SJSA1 (cell line): ENCODE measurements at regions not wholly inside any gene's neighbourhood (a gene's known extent, or its start where the extent isn't known, plus 50 kb on each side); places are given as distances from the start of the nearest gene placed in this dataset.

Experiments
- DNase-seq, 2 experiments: peaks; one replicate each; pipeline ENCODE4 v3.0.0-alpha.2; 2015 to 2020; ENCODE audit warnings: low spot score in 2 of 2, low read depth in 1 of 2
- H3K27ac ChIP-seq: fragments of 250-450 bp; sonication (Bioruptor Pico); 2 replicates; pipeline ENCODE4 v1.5.1; 2020; ENCODE audit warnings: mild to moderate bottlenecking, moderate library complexity
- H3K27me3 ChIP-seq: fragments of 250-450 bp; sonication (Bioruptor Pico); replicated peaks from 2 replicates; pipeline ENCODE4 v1.5.1; 2020; ENCODE audit warnings: mild to moderate bottlenecking, moderate library complexity
- H3K36me3 ChIP-seq: fragments of 250-450 bp; sonication (Bioruptor Pico); 2 replicates; pipeline ENCODE4 v1.5.1; 2020; ENCODE audit warnings: mild to moderate bottlenecking
- H3K4me1 ChIP-seq: fragments of 250-450 bp; sonication (Bioruptor Pico); replicated peaks from 2 replicates; pipeline ENCODE4 v1.6.1; 2021; ENCODE audit warnings: mild to moderate bottlenecking
- H3K4me3 ChIP-seq: fragments of 250-450 bp; sonication (Bioruptor Pico); 2 replicates; pipeline ENCODE4 v1.5.1; 2020; ENCODE audit warnings: mild to moderate bottlenecking
- H3K9me3 ChIP-seq: fragments of 250-450 bp; sonication (Bioruptor Pico); replicated peaks from 2 replicates; pipeline ENCODE4 v1.5.1; 2020; ENCODE audit warnings: mild to moderate bottlenecking

DNA sequence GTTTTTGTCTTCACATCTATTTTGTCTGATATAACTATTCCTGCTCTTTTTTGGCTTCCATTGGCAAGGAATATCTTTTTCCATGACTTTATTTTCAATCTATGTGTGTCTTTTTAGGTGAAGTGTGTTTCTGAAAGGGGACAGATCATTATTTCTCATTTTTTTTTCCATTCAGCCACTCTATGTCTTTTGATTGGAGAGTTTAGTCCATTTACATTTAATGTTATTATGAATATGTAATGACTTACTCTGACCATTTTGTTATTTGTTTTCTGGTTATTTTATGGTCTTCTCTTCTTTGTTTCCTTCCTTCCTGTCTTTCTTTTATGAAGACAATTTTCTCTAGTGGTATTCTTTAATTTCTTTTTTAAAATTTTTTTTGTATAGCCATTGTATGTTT, 178.6 kb upstream of the CNTN5 start:
- H3K4me3 ChIP-seq, result no peak overlapping the region
- H3K27ac ChIP-seq, result no peak overlapping the region
- no peak for DNase-seq
- H3K4me1 ChIP-seq, result no peaks in the 10 kb centered on the region
- H3K9me3 ChIP-seq, result no peaks in the 10 kb centered on the region
- H3K36me3 ChIP-seq, result no peaks in the 10 kb centered on the region
- no peaks in the 10 kb centered on the region for H3K27me3 ChIP-seq

DNA sequence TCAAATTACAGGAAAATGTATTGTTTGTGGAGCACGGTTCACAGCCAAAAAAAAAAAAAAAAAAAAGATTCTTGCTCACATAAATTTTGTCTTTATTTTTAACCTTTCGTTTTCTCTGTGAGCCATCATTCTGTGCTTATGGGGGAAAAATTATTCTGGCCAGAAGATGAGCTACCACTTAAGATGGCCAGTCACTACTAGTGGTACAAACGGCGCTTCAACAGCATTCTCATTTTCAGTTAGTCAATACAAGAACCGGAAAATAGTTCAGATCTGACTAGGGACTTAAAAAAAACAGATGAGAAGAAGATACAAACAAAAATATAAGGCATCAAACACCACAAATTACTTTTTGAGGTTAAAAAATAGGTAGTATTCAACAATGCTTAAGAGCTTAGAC, 158.6 kb upstream of the CNTN5 start:
- Histone ChIP-seq H3K27me3 (no peaks in the 10 kb centered on the region), H3K4me3 (no peak overlapping the region)
- DNase-seq, result no peak

DNA sequence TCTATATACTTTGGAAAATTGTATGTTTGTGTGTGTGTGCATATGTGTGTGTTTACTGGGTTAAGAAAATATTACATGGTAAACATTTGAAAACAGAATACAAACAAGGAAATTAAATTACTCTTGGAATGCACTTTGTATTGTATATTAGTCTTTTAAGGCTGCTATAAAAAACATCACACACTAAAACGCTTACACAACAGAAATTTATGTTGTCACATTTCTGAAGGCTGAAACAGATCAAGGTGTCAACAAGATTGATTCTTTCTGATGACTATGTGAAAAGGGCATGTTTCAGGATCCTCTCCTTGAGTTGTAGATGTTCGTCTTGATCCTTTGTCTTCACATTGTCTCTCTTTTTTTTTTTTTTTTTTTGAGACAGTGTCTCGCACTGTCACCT, 149.1 kb upstream of the CNTN5 start:
- H3K4me1 ChIP-seq, result no peaks in the 10 kb centered on the region
- no peak overlapping the region for H3K4me3 ChIP-seq
- H3K36me3 ChIP-seq, result no peaks in the 10 kb centered on the region
- H3K9me3 ChIP-seq, result no peaks in the 10 kb centered on the region
- no peak for DNase-seq
- H3K27me3 ChIP-seq, result no peaks in the 10 kb centered on the region
- no peak overlapping the region for H3K27ac ChIP-seq

More for the DNA sequence above, 158.6 kb upstream of the CNTN5 start:
- H3K9me3 ChIP-seq, result no peaks in the 10 kb centered on the region
- no peaks in the 10 kb centered on the region for H3K4me1 ChIP-seq
- H3K36me3 ChIP-seq, result no peaks in the 10 kb centered on the region
- no peak overlapping the region for H3K27ac ChIP-seq

DNA sequence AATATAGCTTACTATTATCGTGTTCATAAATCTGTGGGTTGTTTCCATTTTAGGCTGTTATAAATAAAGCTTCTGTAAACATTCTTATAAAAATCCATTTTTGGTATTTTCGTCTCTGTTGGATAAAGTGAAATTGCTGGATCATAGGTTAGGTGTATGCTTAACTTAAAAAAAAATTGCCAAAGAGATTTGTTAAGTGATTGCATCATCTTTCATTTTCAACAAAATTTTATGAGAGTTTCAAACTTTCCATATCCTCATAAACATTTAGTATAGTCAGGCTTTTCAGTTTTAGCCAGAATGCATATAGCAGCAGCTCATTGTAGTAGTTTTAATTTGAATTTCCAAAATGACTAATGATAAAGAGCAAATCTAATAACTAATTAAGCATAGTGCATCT, 146.7 kb upstream of the CNTN5 start:
- no peaks in the 10 kb centered on the region for H3K27me3 ChIP-seq
- no peak overlapping the region for H3K27ac ChIP-seq
- H3K9me3 ChIP-seq, result no peaks in the 10 kb centered on the region
- H3K4me1 ChIP-seq, result no peaks in the 10 kb centered on the region
- no peaks in the 10 kb centered on the region for H3K36me3 ChIP-seq
- no peak overlapping the region for H3K4me3 ChIP-seq
- DNase-seq, result no peak

DNA sequence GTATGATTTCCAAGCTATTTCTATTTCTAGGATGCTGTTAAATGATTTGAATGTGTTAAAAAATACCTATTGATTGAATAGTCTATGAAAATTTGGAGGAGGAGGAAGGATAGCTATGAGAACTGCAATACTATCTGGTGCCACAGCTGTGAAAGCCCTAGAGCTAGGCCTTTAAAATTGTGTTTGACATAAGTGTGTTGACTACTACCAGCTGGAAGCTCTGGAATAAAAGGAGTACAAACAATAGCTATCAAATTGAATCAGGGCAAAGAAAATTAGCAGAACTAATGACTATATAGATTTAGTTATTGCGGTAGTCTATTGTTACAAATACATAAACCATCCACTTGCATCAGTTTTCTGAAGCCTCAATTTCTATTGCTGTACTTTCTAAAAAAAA, 124.8 kb upstream of the CNTN5 start:
- no peak for DNase-seq
- H3K36me3 ChIP-seq, result no peaks in the 10 kb centered on the region

DNA sequence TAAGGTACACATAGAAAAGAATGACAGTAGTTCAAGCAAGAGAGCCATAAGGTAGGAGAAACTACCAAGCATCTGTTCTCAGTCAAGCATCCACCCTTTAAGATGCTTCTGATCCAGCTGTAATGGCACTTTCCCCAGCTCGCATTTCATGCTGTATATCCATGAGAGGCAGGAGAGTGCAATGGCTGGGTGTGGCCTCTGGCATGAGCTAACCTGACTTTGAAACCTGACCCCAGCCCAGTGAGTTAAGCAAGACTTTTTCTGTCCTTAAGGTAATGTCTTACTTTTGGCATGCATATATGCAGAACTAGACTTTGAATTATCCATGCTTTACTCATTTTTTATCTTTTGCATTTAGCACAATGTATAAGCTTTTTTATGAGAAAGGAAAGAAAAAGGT, 79.8 kb upstream of the CNTN5 start:
- DNase-seq, result no peak
- Histone ChIP-seq H3K36me3 (no peaks in the 10 kb centered on the region), H3K9me3 (no peaks in the 10 kb centered on the region), H3K4me1 (no peaks in the 10 kb centered on the region), H3K4me3 (no peak overlapping the region), H3K27me3 (no peaks in the 10 kb centered on the region), H3K27ac (no peak overlapping the region)

More for the DNA sequence above, 124.8 kb upstream of the CNTN5 start:
- Histone ChIP-seq H3K27ac (no peak overlapping the region), H3K27me3 (no peaks in the 10 kb centered on the region), H3K9me3 (no peaks in the 10 kb centered on the region), H3K4me1 (no peaks in the 10 kb centered on the region), H3K4me3 (no peak overlapping the region)

DNA sequence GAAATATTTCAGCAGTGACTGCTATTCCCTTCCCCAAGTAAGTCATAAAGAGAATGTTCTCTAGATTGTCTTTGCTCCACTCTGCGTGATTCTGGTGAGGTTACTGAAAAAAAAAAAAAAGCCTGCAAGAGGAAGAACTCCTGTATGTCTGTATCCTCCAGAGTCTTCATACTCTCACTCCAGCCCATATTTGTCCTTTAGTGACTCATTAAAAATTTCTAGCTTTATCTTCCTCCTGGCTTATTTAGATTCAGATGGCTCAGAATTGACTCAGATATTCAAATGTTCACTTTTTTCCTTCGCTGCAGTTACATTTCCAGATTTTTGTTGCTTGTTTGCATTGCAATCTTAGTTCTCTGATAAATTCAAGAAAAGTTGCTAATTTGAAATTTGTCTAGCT, 76.3 kb upstream of the CNTN5 start:
- H3K4me3 ChIP-seq, result no peak overlapping the region
- no peaks in the 10 kb centered on the region for H3K4me1 ChIP-seq
- no peaks in the 10 kb centered on the region for H3K9me3 ChIP-seq
- no peaks in the 10 kb centered on the region for H3K27me3 ChIP-seq
- no peaks in the 10 kb centered on the region for H3K36me3 ChIP-seq
- DNase-seq, result no peak
- H3K27ac ChIP-seq, result no peak overlapping the region

DNA sequence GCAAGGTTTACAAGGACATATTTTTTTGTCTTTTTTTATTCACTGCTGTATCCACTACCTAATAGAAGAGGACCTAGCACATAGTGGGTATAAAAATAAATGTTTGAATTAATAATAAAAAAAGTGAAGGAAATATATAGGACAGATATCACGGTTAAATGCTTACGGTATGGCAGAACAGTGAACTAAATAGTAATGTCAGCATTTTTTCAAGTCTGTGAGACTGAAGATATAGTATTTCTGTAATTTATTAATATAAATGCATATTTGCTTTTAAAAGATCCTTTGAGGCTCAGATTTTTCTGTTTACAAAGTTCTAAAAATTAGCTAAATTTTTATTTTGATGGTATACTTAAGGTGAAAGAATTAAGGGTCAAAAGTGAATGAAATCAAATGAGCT, 68.6 kb upstream of the CNTN5 start:
- Histone ChIP-seq H3K4me3 (no peak overlapping the region), H3K27me3 (no peaks in the 10 kb centered on the region), H3K27ac (no peak overlapping the region), H3K4me1 (no peaks in the 10 kb centered on the region), H3K9me3 (no peaks in the 10 kb centered on the region), H3K36me3 (no peaks in the 10 kb centered on the region)
- no peak for DNase-seq

DNA sequence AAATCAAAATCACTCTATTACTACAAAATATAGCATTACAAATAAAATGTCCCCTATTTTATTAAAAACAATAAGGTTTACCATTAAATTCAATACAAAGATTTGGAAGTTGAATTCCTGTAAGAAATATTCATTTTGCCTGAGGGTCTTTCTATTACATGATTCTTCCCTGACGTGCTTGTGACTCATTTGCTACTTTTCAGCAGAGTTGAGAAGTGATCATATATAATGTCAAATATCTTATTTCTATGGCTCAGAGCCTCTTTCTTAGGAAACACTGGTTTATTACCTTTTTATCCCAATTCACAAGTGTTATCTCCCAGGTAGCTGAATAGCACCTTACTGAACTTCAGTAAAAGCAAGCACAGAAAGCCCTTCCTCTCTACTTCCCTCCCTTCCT, 65.2 kb upstream of the CNTN5 start:
- no peak overlapping the region for H3K4me3 ChIP-seq
- no peak overlapping the region for H3K27ac ChIP-seq
- H3K36me3 ChIP-seq, result no peaks in the 10 kb centered on the region
- H3K9me3 ChIP-seq, result no peaks in the 10 kb centered on the region
- DNase-seq, result no peak
- H3K27me3 ChIP-seq, result no peaks in the 10 kb centered on the region
- no peaks in the 10 kb centered on the region for H3K4me1 ChIP-seq

DNA sequence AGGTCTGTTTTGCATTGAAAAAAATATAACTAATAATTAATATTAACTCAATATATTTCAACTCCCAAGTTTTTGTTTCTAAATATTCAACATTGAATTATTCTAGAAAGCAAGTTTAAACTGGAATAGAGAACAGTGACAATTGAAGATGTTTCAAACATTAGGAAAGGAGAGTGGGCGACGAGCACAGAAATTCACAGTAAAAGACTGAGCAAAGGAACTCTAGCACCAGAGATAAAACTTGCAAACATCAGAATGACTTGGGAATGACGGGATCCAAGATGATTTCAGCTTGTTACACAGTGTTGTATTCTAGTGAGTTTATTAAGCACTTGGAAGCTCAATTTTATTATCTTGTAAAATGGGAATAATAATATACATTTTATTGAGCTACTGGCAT, 56.6 kb upstream of the CNTN5 start:
- H3K4me3 ChIP-seq, result no peak overlapping the region
- no peaks in the 10 kb centered on the region for H3K4me1 ChIP-seq
- no peak for DNase-seq
- no peaks in the 10 kb centered on the region for H3K27me3 ChIP-seq
- no peaks in the 10 kb centered on the region for H3K36me3 ChIP-seq
- no peaks in the 10 kb centered on the region for H3K9me3 ChIP-seq
- no peak overlapping the region for H3K27ac ChIP-seq

DNA sequence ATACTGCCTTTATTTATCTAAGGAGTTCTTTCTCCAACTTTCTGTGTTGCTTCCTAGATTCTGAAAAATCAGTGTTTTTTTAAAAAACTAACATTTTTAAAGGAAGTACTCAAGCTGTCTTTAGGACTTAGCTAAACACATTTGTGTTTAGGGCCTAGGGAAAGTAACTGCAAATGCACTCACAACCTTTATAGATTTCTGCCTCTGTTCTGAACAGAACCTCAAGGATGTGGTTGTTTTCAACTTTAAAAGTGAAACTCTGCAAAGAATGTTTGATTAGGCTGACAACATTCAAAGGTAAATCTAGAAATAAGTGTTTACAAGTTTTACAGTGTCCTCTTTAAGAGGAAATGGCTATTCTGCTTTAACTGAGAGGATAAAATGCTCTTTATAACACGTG, 55.4 kb upstream of the CNTN5 start:
- Histone ChIP-seq H3K27me3 (no peaks in the 10 kb centered on the region), H3K4me3 (no peak overlapping the region)

DNA sequence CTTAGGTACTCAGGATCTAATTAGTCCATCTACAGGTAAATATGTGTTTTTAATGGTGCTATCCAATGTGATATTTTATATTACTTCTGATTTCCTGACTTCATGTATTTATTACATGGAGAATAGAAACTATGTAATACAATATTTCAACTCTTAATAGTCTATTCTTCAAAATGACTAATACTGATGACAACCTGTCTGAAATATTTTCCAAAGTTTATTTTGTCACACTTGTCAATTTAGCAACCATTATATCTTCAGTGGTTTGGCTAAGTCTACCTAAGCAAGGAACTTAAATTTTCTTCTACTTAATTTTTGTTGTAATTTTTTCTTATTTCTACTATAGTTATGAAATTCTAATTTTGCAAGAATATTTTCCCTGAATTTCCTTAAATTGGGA, 55.0 kb upstream of the CNTN5 start:
- no peaks in the 10 kb centered on the region for H3K4me1 ChIP-seq
- H3K9me3 ChIP-seq, result no peaks in the 10 kb centered on the region
- no peak for DNase-seq
- no peak overlapping the region for H3K27ac ChIP-seq
- no peaks in the 10 kb centered on the region for H3K36me3 ChIP-seq
- no peaks in the 10 kb centered on the region for H3K27me3 ChIP-seq
- H3K4me3 ChIP-seq, result no peak overlapping the region

More for the DNA sequence above, 55.4 kb upstream of the CNTN5 start:
- no peaks in the 10 kb centered on the region for H3K36me3 ChIP-seq
- H3K4me1 ChIP-seq, result no peaks in the 10 kb centered on the region
- no peak for DNase-seq
- no peak overlapping the region for H3K27ac ChIP-seq
- H3K9me3 ChIP-seq, result no peaks in the 10 kb centered on the region

DNA sequence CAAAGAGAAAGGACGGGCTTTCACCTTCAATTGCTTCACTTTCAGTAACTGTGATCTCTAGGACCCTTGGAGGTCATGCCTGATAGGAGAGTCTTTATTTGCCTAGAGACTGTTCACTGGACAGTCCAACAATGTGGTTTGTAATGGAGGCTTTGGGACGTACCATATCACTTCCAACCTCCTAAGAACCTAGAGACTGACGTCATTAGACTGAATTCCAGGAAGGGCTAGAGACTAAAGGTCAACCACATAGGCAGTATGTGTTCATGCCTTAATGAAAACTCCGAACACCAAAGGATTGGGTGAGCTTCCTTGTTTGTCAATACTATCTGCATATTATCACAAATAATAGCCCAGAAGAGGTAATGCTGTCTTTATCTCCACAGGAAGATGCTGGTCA, 53.7 kb upstream of the CNTN5 start:
- Histone ChIP-seq H3K27me3 (no peaks in the 10 kb centered on the region), H3K4me3 (no peak overlapping the region), H3K9me3 (no peaks in the 10 kb centered on the region), H3K36me3 (no peaks in the 10 kb centered on the region), H3K27ac (no peak overlapping the region), H3K4me1 (no peaks in the 10 kb centered on the region)
- no peak for DNase-seq
